GM13976 (cell line): ENCODE measurements at regions not wholly inside any gene's neighbourhood (a gene's known extent, or its start where the extent isn't known, plus 50 kb on each side); places are given as distances from the start of the nearest gene placed in this dataset.

Experiments
- DNase-seq: peaks from one replicate; pipeline ENCODE4 v3.0.0; 2012; ENCODE audit warnings: low spot score
- in situ Hi-C: fragments of 300-500 bp; cut with MboI; formaldehyde crosslinking; loops from one replicate; pipeline ENCODE4 v1.12.0; 2022; ENCODE audit warnings: low sequenced_read_pairs, mixed read lengths, inconsistent platforms; ENCODE audit not compliant: unreplicated experiment
- TF ChIP-seq, protein P1 (sequence below): IDR thresholded peaks from 2 replicates; pipeline ENCODE4 v1.5.1; 2012; ENCODE audit warnings: borderline replicate concordance, mild to moderate bottlenecking; ENCODE audit not compliant: insufficient read depth; ENCODE audit errors: extremely low read depth, missing control alignments, control extremely low read depth

DNA sequence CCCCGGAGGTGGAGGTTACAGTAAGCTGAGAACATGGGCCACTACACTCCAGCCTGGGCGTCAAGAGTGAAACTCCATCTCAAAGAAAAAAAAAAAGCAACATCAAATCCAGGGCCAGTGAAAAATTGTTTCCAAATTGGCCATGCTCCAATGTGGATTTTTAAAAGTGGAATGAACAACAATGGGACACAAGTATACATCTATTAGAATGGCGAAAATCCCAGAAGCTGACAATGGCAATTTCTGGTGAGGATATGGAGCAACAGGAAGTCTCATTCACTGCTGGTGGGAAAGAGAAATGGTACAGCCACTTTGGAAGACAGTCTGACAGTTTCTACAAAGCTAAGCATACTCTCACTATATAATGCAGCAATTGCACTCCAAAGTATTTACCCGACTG is 161.4 kb downstream of the UXS1 start:
- no peak for DNase-seq
- in situ Hi-C loops, result no loop called here
- TF ChIP-seq, protein P1, sequence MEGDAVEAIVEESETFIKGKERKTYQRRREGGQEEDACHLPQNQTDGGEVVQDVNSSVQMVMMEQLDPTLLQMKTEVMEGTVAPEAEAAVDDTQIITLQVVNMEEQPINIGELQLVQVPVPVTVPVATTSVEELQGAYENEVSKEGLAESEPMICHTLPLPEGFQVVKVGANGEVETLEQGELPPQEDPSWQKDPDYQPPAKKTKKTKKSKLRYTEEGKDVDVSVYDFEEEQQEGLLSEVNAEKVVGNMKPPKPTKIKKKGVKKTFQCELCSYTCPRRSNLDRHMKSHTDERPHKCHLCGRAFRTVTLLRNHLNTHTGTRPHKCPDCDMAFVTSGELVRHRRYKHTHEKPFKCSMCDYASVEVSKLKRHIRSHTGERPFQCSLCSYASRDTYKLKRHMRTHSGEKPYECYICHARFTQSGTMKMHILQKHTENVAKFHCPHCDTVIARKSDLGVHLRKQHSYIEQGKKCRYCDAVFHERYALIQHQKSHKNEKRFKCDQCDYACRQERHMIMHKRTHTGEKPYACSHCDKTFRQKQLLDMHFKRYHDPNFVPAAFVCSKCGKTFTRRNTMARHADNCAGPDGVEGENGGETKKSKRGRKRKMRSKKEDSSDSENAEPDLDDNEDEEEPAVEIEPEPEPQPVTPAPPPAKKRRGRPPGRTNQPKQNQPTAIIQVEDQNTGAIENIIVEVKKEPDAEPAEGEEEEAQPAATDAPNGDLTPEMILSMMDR, result no peak

- DNase-seq, result peak; percentile 29
- in situ Hi-C loops, result no loop called here
- TF ChIP-seq, protein P1, result no peak
Measured at GRCh38 chr2:106030287-106031268, 163.5 kb downstream of the UXS1 start.

DNA sequence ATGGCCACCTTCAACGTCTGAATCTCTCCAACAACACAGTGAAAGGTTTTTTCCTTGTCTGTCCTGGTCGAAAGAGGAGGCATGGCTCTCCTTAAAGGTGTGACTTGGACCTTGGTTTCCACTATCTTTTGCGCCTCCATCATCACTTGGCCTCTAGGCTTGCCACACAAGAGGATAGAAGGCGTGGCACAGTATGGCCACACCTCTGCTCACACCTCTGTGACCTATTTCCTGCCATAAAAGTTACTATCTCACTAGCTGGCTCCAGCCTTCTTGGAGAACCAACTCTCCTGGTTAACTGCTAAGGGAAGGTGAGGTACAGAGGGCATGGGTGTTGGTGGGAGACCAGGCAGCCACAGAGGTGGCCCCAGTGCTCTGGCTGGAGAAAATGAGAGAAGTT is 165.9 kb downstream of the UXS1 start:
- in situ Hi-C loops, result no loop called here
- TF ChIP-seq, protein P1, result no peak
- DNase-seq, result no peak

DNA sequence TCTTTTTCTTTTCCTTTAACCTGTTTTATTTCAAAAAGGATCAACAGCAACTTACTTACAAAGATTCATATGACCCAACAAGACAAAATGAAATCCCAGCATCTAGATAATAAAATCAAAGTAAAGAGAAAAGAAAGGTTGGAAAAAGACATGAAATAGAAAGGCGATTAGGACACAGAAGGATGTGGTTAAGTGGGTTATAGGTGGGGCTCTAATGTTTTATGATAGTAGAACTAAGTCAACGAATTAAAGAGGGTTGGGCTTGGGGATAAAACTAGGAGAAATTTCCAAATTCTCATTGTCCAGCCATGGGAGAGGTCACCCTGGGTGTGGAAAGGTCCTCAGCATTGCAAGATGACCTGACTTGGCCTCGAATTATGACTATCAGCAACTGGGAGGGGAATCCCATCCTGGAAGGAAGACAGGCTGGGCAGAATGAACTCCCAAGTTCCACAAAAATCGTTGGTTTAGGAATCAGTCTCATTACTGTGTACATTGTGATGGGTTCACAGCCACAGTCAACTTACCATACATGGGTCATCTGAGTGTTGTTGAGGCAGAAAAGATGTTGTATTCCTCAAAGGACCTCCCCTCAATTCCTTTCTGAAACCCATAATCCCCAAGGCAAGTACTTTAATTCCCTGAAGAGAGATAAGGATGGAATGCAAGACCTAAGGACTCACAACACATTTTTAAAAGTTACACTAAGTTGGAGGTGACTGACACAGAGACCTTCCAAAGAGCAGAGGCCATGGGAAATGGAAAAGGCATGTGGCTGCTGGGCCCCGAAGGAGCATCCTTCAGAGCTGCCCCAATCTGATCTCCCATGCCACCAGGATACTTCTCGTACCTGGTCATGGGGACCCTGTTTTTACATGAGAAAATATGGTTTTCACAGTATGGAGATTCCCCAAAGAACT is 167.6 kb downstream of the UXS1 start:
- in situ Hi-C loops, result no loop called here
- no peak for DNase-seq
- TF ChIP-seq, protein P1, result no peak

DNA sequence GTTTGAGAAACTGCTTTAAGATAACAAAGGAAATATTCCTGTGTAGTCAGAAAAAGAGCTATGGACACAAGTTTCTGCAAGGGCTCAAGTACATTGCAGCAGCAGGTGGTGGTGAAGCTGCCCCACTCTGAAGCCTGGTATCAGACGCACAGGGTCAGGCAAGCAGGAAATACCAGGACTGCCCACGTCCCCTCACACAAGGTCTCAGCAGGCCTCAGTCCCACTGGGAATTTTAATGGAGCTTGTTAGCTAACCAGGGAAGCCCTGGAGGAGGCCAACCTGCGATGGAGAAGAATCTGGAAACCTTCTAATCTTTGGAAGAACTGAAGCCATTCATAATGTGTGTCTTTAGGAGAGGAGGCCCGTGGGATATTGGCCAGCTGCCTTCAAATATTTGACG is 168.3 kb downstream of the UXS1 start:
- in situ Hi-C loops, result no loop called here
- TF ChIP-seq, protein P1, result no peak
- no peak for DNase-seq

DNA sequence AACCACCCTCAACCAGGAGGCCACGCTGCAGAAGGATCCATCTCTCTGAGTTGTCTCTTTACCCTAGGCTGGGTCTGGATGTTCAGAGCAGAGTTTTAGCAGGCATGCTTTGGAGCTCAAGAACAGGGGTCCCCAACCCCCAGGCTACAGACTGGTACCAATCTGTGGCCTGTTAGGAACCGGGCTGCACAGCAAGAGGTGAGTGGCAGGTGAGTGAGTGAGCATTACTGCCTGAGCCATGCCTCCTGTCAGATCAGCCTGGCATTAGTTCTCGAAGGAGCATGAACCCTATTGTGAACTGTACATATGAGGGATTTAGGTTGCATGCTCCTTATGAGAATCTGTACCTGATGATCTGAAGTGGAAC is 172.5 kb downstream of the UXS1 start:
- in situ Hi-C loops, result no loop called here
- TF ChIP-seq, protein P1, result no peak
- no peak for DNase-seq
